ACC112 (cell line): ENCODE measurements at regions not wholly inside any gene's neighbourhood (a gene's known extent, or its start where the extent isn't known, plus 50 kb on each side); places are given as distances from the start of the nearest gene placed in this dataset.
A peak's percentile ranks its signal among the peaks of the same experiment; 100 is the strongest.
"Not testable (repeated sequence)": the region's sequence is repeated elsewhere in the genome, so short reads cannot be mapped to it uniquely, and the experiment has no call there.

Experiments
- H2AFZ ChIP-seq: fragments of 200-600 bp; sonication (generic); one replicate; pipeline ENCODE4 v1.6.0; 2017; ENCODE audit warnings: antibody characterized with exemption, low read length; ENCODE audit not compliant: unreplicated experiment
- H3K27ac ChIP-seq: fragments of 200-600 bp; sonication (generic); 2 replicates; pipeline ENCODE4 v1.5.1; 2014; ENCODE audit warnings: low read depth, mild to moderate bottlenecking, antibody characterized with exemption, low read length, moderate library complexity
- H3K27me3 ChIP-seq: fragments of 200-600 bp; sonication (generic); 2 replicates; pipeline ENCODE4 v1.6.1; 2014; ENCODE audit warnings: mild to moderate bottlenecking, antibody characterized with exemption, low read length, moderate library complexity, mixed read lengths; ENCODE audit not compliant: insufficient read depth
- H3K36me3 ChIP-seq: fragments of 200-600 bp; sonication (generic); 2 replicates; pipeline ENCODE4 v1.6.1; 2016; ENCODE audit warnings: mild to moderate bottlenecking, antibody characterized with exemption, low read length, moderate library complexity, mixed read lengths; ENCODE audit not compliant: insufficient read depth
- H3K4me1 ChIP-seq: fragments of 200-600 bp; sonication (generic); one replicate; pipeline ENCODE4 v1.6.1; 2016; ENCODE audit warnings: low read length, mixed read lengths; ENCODE audit not compliant: insufficient read depth, unreplicated experiment, control insufficient read depth
- H3K4me3 ChIP-seq: fragments of 200-600 bp; sonication (generic); 2 replicates; pipeline ENCODE4 v1.5.1; 2014; ENCODE audit warnings: mild to moderate bottlenecking, low read depth, low read length
- H3K79me2 ChIP-seq: fragments of 200-600 bp; sonication (generic); one replicate; pipeline ENCODE4 v1.6.0; 2016; ENCODE audit warnings: low read length; ENCODE audit not compliant: control insufficient read depth, unreplicated experiment, insufficient read depth

DNA sequence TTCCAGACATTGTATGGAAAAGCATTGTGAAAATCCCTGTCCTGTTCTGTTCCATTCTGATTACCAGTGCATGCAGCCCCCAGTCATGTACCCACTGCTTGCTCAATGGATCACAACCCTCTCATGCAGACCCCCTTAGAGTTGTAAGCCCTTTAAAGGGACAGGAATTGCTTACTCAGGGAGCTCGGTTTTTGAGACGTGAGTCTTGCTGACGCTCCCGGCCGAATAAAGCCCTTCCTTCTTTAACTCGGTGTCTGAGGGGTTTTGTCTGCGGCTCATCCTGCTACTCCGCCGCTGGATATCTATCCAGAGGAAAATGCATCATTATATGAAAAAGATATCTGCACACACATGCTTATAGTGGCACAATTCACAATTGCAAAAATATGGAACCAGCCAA lies 1425.6 kb downstream of the STIM2 start:
- not testable (repeated sequence) for H3K4me3 ChIP-seq, H3K27me3 ChIP-seq, H3K79me2 ChIP-seq, H3K27ac ChIP-seq, H3K36me3 ChIP-seq, H2AFZ ChIP-seq
- peaks cover 17% of the 10 kb centered on the region for H3K4me1 ChIP-seq

- Histone ChIP-seq H2AFZ (no peak overlapping the region), H3K79me2 (no peaks in the 10 kb centered on the region), H3K36me3 (no peaks in the 10 kb centered on the region), H3K27me3 (no peaks in the 10 kb centered on the region), H3K27ac (peak overlapping the region; percentile 91), H3K4me1 (peaks cover 17% of the 10 kb centered on the region), H3K4me3 (no peak overlapping the region)
Observed at GRCh38 chr4:28287831-28288233, 1427.2 kb downstream of the STIM2 start.

DNA sequence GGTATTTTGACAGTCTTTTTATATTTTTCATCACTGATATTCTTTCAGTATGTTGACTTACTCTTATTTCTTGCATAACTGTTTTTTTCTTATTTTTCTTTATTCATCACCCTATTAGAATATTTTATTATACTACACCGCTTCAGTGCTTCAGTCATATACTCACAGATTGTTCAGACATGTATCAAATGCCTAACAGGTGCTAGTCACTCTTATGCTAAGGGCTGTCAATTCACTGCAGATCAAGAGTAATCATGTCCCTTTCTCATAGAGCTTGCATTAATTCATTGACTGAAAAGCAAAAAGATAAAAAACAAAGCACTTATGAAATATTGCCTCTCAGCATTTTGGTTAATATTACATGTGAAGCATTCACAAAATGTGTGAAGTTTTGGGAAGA lies 1435.6 kb downstream of the STIM2 start:
- Histone ChIP-seq H2AFZ (no peak overlapping the region), H3K27me3 (no peaks in the 10 kb centered on the region), H3K27ac (no peak overlapping the region), H3K4me1 (no peaks in the 10 kb centered on the region), H3K4me3 (no peak overlapping the region), H3K79me2 (no peaks in the 10 kb centered on the region), H3K36me3 (peaks cover 2% of the 10 kb centered on the region; the same call in 1 of the 2 replicates)

DNA sequence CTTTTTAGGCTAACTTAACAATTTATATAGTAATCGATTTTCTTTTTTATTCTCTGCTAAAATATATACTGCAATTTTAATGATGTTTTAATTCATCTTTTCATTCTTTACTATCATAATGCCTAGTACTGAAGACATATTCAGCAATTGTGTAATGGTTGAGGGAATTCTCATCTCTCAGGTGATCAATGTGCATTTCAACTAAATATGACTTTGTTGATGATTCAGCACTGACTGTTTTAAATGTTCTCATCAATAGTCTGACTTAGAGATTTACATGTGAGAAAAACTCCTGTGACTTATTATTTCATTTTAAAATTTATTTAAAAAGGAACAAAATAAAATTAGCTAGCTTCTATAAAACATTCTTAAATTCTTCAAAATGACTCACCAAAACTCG lies 1450.3 kb downstream of the STIM2 start:
- Histone ChIP-seq H3K4me1 (no peaks in the 10 kb centered on the region), H2AFZ (no peak overlapping the region), H3K27me3 (no peaks in the 10 kb centered on the region), H3K79me2 (no peaks in the 10 kb centered on the region), H3K36me3 (no peaks in the 10 kb centered on the region), H3K4me3 (no peak overlapping the region), H3K27ac (no peak overlapping the region)

DNA sequence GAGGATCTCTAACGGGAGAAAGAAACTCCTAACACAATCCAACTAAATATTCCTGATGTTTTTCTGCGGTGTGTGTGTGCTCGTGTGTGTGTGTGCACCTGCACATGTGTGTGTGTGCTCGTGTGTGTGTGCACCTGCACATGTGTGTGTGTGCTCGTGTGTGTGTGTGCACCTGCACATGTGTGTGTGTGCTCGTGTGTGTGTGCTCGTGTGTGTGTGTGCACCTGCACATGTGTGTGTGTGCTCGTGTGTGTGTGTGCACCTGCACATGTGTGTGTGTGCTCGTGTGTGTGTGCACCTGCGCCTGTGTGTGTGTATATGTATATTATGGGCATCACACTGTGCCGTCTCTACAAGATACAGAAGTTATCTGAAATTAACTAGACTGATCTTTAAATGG lies 1451.9 kb downstream of the STIM2 start:
- not testable (repeated sequence) for H3K27ac ChIP-seq, H3K4me3 ChIP-seq

DNA sequence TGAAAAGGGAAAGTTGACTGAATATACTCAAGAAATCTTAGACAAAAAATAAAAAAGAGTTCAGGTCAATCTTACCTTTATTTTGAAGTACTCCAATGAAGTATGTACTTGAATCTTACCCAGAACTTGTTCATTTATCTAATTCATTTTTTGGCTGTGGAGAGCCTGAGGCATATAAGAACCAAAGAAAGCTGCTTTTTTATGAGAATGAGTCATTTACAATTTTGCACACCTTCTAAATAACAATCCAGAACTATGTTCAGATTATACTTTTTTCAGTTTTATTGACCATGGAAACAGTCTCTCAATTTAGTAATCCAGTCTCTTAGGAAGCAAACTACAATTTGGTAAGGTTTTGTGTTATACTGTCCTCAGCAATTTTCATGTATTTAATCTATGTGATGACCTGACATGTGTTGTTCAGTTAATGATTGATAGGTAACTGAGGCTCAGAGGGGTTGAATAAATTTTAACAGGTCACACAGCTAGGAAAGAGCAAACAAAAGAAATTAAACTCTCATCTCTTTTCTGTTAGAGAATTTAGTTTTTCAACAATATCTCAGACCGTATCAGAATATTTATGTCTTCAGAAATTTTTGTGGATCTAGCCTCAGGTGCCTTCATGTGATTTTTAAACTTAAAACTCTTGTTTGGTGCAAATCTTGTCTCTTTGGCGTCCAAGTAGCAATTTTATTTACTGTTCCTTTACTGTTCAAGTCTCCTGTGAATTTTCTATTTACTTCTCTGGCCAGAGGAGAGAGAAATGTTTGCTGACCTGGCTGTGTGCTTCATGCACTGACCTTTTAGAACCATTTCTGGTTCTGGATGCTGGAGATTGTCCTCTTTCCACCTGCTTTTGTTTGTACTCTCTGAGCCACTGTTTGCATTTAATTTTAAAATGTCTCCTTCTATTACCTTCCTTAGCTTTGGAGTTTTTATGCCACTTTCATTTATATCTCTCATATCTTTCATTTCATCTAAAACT lies 1453.4 kb downstream of the STIM2 start:
- Histone ChIP-seq H3K4me1 (no peaks in the 10 kb centered on the region), H3K79me2 (no peaks in the 10 kb centered on the region), H3K36me3 (no peaks in the 10 kb centered on the region), H3K27ac (no peak overlapping the region), H3K4me3 (no peak overlapping the region), H2AFZ (no peak overlapping the region), H3K27me3 (no peaks in the 10 kb centered on the region)

More for the DNA sequence above, 1451.9 kb downstream of the STIM2 start:
- not testable (repeated sequence) for H3K4me1 ChIP-seq, H2AFZ ChIP-seq, H3K79me2 ChIP-seq, H3K36me3 ChIP-seq, H3K27me3 ChIP-seq

GRCh38 chr4:28317221-28317620 lies 1456.6 kb downstream of the STIM2 start:
- no peak overlapping the region for H2AFZ ChIP-seq
- H3K4me3 ChIP-seq, result no peak overlapping the region

GRCh38 chr4:28334249-28334648 lies 1473.6 kb downstream of the STIM2 start:
- Histone ChIP-seq H2AFZ (no peak overlapping the region), H3K4me1 (no peaks in the 10 kb centered on the region), H3K36me3 (no peaks in the 10 kb centered on the region), H3K27ac (no peak overlapping the region), H3K27me3 (no peaks in the 10 kb centered on the region), H3K4me3 (no peak overlapping the region), H3K79me2 (no peaks in the 10 kb centered on the region)

More at GRCh38 chr4:28317221-28317620, 1456.6 kb downstream of the STIM2 start:
- Histone ChIP-seq H3K4me1 (no peaks in the 10 kb centered on the region), H3K27ac (no peak overlapping the region), H3K79me2 (no peaks in the 10 kb centered on the region), H3K27me3 (no peaks in the 10 kb centered on the region), H3K36me3 (no peaks in the 10 kb centered on the region)

GRCh38 chr4:28341784-28342183 lies 1481.1 kb downstream of the STIM2 start:
- Histone ChIP-seq H3K4me3 (no peak overlapping the region), H3K27ac (no peak overlapping the region), H3K36me3 (no peaks in the 10 kb centered on the region), H3K79me2 (no peaks in the 10 kb centered on the region), H2AFZ (no peak overlapping the region), H3K27me3 (no peaks in the 10 kb centered on the region), H3K4me1 (no peaks in the 10 kb centered on the region)

DNA sequence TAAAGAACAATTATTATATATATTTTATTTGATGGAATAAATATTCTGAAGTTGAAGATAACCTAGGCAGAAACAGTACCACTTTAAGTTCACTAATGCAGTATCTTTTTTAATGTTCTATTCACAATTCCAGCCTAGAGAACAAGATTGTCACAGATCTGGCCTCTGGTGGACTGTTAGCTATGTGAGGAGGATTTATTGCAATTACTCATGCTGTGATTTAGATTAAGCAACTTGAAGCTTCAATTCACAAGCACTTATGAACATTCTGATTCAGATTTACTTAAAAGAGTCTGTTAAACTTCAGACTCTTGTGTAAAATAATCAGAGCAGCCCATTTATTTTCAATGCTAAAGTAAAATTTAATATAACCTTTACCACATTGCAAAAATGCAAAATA lies 1489.8 kb downstream of the STIM2 start:
- H2AFZ ChIP-seq, result no peak overlapping the region
- H3K27ac ChIP-seq, result no peak overlapping the region
- H3K36me3 ChIP-seq, result no peaks in the 10 kb centered on the region
- H3K79me2 ChIP-seq, result no peaks in the 10 kb centered on the region
- peaks cover 8% of the 10 kb centered on the region for H3K4me1 ChIP-seq
- H3K4me3 ChIP-seq, result no peak overlapping the region
- no peaks in the 10 kb centered on the region for H3K27me3 ChIP-seq

GRCh38 chr4:28351102-28351501 lies 1490.5 kb downstream of the STIM2 start:
- peaks cover 8% of the 10 kb centered on the region for H3K4me1 ChIP-seq
- no peak overlapping the region for H3K4me3 ChIP-seq
- no peaks in the 10 kb centered on the region for H3K36me3 ChIP-seq
- H3K79me2 ChIP-seq, result no peaks in the 10 kb centered on the region
- no peaks in the 10 kb centered on the region for H3K27me3 ChIP-seq
- H3K27ac ChIP-seq, result no peak overlapping the region
- H2AFZ ChIP-seq, result no peak overlapping the region
